HL-60 (cell line): ENCODE measurements at regions not wholly inside any gene's neighbourhood (a gene's known extent, or its start where the extent isn't known, plus 50 kb on each side); places are given as distances from the start of the nearest gene placed in this dataset.

Experiments
- DNase-seq, 2 experiments: peaks; one replicate each; pipeline ENCODE4 v3.0.0-alpha.2; 2010 to 2020; ENCODE audit warnings: low read depth in 1 of 2, low spot score in 1 of 2
- H3K27ac ChIP-seq: fragments of 250-450 bp; sonication (Bioruptor Pico); replicated peaks from 2 replicates; pipeline ENCODE4 v1.5.1; 2020; ENCODE audit warnings: mild to moderate bottlenecking, moderate library complexity
- H3K27me3 ChIP-seq: fragments of 250-450 bp; sonication (Bioruptor Pico); 2 replicates; pipeline ENCODE4 v1.5.1; 2021; ENCODE audit warnings: mild to moderate bottlenecking, moderate library complexity; ENCODE audit not compliant: insufficient read depth, poor library complexity, severe bottlenecking
- H3K4me3 ChIP-seq: replicated peaks from 2 replicates; pipeline ENCODE4 v1.5.1; 2011; ENCODE audit warnings: mild to moderate bottlenecking, control low read depth, low read length; ENCODE audit not compliant: insufficient read depth
- CTCF ChIP-seq: IDR thresholded peaks from one replicate; pipeline ENCODE4 v1.5.1; 2011; ENCODE audit warnings: low read length, control low read depth, inconsistent platforms; ENCODE audit not compliant: insufficient read depth
- GABPA ChIP-seq: IDR thresholded peaks from 2 replicates; pipeline ENCODE4 v1.6.1; 2012; ENCODE audit warnings: low read depth
- POLR2AphosphoS5 ChIP-seq: IDR thresholded peaks from 2 replicates; pipeline ENCODE4 v1.6.1; 2012; ENCODE audit warnings: low read depth
- REST ChIP-seq: IDR thresholded peaks from 2 replicates; pipeline ENCODE4 v1.6.1; 2012; ENCODE audit warnings: low read depth; ENCODE audit not compliant: insufficient replicate concordance
- SPI1 ChIP-seq: IDR thresholded peaks from 2 replicates; pipeline ENCODE4 v1.6.1; 2012; ENCODE audit warnings: low read depth, mild to moderate bottlenecking, borderline replicate concordance

GRCh38 chr11:92527467-92527866 is 302.8 kb downstream of the FAT3 start:
- Histone ChIP-seq H3K27me3 (no peaks in the 10 kb centered on the region), H3K4me3 (no peak overlapping the region), H3K27ac (no peak overlapping the region)
- TF ChIP-seq GABPA (no peak), CTCF (no peak), POLR2AphosphoS5 (no peak), REST (no peak), SPI1 (no peak)
- DNase-seq = no peak

- Histone ChIP-seq H3K27ac (no peak overlapping the region), H3K4me3 (no peak overlapping the region), H3K27me3 (no peaks in the 10 kb centered on the region)
- no peak for DNase-seq
- TF ChIP-seq REST (no peak), SPI1 (no peak), GABPA (no peak), POLR2AphosphoS5 (no peak), CTCF (no peak)
These were observed 303.4 kb downstream of the FAT3 start for GRCh38 chr11:92528001-92528400.

GRCh38 chr11:92531065-92531739 is 306.6 kb downstream of the FAT3 start:
- Histone ChIP-seq H3K4me3 (no peak overlapping the region), H3K27ac (no peak overlapping the region), H3K27me3 (no peaks in the 10 kb centered on the region)
- TF ChIP-seq SPI1 (no peak), REST (no peak), GABPA (no peak), POLR2AphosphoS5 (no peak), CTCF (no peak)
- DNase-seq = no peak
